HG03460 (cell line): ENCODE measurements at regions not wholly inside any gene's neighbourhood (a gene's known extent, or its start where the extent isn't known, plus 50 kb on each side); places are given as distances from the start of the nearest gene placed in this dataset.
"Not testable (repeated sequence)": the region's sequence is repeated elsewhere in the genome, so short reads cannot be mapped to it uniquely, and the experiment has no call there.

Experiments used
- ATAC-seq: cut with Tn5 transposase; IDR thresholded peaks from one replicate; pipeline ENCODE4 v1.9.1; 2021; ENCODE audit not compliant: unreplicated experiment

DNA sequence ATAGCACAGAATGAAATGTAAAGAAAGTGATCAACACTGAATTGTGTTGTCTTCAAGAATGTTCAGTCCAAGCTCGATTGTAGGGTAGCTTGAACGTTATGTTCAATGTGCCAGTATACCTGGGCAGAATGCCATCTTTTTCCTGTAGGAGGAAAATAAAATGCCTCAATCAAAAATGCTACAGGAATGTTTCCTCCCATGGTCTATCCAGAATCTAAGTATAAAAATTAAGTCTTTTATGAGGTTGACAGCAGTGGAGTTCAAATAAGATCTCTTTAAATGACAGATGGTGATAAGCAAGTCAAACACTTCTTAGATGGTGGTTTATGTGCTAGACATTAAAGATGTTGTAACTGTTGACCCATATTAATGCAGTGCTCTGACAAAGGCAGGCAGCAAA, 488.6 kb downstream of the CSNK1G3 start:
- ATAC-seq: no peak

DNA sequence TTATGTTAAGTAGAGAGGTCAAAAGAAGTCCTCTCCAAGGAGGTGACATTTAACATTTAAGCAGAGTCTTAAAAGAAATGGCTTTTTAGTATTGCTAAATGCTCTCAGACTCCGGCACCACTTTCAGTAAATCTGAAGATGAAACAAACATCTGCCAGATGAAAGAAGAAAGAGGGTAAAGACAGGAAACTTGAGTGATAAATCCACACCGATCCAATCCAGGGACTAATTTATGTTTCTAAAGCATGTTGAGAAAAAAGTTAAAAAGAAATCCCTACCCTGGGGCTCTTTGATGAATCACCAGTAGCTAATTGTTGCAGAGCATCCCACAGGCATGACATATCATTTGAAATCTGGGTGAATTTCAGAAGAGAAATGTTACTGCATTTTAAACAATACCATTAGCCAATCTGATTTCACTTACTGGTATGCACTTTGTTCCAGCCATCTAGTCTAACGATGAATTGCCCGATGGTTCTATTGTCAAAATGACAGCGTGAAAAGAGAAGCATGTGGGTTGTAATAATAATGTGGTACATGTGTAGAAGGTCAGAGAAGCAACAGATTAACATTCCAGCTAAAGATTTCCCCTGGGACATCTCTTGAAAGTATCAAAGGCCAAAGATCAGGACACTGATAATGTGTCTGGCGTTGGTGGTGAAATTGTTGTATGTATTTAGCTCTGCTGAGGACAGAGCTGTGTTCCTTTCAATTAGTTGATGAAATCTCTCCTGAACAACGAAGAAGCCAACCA, 485.7 kb downstream of the CSNK1G3 start:
- no peak for ATAC-seq

DNA sequence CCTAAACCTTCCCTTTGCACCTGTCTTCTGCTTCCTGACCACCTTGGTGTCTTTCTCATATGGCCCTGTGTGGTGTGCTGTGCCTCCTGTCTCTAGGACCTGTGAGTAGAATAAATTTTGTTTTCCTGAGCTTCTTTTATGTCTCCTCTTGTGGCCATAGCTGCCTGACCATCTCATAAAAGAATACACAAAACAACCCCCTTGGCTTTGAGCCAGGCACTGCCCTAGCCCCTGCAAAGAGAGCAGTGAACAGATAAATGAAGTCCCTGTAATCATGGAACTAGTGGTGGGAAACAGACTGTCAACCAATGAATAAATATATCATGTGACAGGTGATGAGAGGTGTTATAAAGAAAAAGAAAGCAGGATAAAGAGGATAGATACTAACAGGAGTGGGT, 485.1 kb downstream of the CSNK1G3 start:
- no peak for ATAC-seq

DNA sequence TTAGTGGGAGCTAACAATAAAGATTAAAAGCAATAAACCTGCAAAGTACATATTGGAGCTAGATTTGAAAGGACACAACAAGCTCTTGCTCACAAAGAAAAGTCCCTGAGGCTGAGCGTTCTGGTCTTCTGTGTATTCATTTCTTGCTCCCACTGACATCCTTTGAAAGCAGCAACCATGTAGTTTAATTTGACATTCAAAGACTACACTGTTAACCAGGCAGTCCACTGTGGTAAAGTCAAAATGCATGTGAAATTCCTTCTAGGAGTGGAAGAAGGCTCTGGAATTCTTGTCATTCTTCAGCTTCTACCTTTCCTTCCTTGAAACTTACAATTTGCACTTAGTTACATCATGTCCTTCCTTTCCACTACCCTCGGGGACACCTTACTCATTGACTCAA, 480.7 kb downstream of the CSNK1G3 start:
- ATAC-seq: no peak

DNA sequence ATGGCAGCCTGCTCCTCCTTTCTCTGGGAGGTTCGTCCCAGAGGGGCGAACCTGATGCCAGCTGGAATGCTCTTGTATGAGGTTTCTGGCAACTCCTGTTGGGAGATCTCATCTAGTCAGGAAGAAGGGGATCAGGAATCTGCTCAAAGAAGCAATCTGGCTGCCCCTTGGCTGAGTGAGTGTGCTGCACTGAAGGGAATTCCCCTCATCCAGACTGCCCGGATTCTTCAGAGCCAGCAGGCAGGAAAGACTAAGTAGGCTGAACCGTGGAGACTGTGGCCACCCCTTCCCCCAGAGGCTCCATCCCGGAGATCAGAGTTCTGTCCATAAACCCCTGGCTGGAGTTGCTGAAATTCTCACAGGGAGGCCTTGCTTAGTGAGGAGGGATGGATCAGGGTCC, 476.0 kb downstream of the CSNK1G3 start:
- ATAC-seq: no peak

DNA sequence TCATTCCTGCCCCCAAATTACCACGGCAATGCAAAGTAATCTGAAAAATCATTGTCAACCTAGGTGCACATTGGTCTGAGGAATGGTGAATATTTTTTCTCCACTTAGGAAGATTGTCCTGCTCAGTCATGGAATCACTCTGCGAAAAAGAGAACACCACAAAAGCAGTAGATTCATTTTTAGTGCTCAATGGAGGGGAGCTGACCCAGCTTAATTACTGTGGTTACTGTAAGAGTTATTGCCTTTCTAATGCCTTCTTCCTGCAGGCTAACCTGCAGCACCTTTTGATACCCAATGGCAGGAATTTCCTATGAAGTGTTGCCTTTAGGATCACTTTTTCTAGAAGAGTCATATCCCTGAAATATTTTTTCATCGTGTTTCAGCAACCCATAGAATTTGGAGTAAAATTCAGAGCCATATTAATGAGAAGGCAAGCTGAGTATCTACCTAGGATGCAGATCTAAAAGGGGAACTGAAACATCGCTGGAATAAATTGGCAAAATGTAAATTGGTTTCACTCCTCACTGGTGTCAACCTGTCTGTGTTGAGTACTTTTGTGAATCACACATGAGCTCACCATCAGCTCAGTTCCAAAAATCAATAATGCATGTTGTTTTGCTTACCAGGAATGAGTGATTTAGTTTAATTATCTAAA, 464.5 kb downstream of the CSNK1G3 start:
- peak; percentile 64 for ATAC-seq

DNA sequence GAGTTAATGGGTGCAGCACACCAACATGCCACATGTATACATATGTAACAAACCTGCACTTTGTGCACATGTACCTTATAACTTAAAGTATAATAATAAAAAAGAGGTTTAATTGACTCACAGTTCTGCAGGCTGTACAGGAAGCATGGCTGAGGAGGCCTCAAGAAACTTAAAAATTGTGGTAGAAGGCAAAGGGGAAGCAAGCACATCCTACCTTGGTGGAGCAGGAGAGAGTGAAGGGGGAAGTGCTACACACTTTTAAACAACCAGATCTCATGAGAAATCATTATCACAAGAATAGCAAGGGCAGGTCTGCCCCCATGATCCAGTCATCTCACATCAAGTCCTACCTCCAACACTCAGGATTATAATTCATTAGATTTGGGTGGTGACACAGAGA, 463.5 kb downstream of the CSNK1G3 start:
- not testable (repeated sequence) for ATAC-seq

DNA sequence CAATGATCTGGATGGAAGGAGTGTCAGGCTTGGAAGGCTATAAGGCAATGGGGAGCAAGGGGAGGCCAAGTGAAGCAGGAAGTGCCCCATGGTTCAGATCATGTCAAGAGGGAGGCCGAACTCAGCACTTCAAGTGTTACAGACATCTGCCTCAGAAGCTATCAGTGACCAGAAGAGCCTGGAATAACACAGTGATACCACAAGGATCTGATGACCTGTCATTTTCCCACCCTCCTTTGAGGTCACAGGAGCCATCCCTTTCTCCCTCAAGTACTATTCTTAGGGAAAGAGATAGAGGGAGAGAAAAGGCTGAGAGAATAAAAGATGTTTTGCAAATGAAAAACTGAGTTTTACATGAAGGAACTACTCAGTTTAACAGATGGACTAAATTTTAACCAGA, 454.8 kb downstream of the CSNK1G3 start:
- no peak for ATAC-seq

DNA sequence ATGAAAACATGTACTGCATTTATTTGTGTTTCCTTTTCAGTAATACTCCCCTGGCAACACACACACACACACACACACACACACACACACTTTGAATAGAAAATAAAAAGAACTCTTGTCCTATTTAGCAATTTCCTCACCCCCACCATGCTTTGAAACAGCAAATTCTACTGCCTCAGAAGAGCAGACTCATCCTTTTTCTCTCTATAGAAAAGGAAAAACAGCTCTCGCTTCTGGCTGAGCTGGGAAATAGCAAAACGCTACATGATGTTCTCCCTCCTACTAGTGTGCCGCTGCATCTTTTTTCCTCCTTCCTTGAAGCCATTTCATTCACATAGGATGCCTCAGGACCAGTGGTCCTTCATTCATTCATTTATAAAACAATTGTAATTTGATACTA, 453.6 kb downstream of the CSNK1G3 start:
- no peak for ATAC-seq

DNA sequence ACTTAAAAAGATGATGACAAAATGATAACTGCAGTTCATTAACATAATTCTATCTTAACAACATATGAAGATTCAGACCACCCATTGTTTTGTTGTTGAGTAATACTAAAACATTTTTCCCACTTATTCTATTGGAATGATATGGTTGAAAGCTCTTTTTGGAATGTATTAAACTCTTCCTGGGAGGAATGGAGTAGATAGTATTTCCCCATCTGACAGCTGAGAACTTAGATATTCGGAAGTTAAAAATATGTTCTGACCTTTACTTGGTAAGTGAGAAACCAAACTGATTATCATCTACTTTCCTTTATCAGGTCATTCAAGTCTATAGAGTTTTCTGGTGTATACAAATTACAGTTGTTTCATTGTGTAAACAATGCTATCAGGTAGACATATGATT, 452.9 kb downstream of the CSNK1G3 start:
- no peak for ATAC-seq

DNA sequence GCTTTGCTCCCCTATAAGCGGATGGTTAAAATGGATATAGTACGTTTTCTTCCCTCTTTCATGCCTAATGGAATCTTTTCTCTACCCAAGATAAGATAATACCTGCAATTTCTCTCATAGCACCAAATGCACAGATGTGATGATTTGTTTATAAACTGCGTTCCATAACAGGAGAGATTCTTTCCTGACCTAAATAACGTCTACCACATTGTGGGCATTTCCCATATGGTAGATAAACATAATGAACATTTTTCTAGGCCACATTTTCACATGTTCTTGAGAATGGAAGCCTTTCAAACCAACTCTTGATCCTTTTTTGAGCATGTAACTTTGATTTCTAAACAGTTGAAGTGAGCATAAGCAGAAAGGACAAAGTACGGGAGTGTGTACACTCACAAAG, 448.5 kb downstream of the CSNK1G3 start:
- ATAC-seq: no peak

DNA sequence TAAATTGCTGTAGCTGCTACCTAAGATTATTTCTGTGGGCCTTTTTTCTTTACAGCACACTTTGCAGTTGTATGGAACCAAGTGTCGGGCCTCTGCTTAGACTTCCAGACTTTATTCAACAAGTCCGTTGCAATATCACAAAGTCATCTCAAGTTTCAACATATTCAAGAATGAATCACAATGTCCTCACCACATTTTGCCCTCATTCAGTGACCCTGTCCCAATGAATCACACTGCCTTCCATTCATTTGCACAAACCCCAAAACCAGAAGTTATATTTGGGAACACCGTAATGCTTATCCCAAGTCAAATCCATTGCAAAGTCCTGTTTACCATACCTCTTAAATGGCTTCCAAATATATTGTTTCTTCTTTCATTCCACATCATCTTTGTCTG, 439.6 kb downstream of the CSNK1G3 start:
- ATAC-seq: no peak

DNA sequence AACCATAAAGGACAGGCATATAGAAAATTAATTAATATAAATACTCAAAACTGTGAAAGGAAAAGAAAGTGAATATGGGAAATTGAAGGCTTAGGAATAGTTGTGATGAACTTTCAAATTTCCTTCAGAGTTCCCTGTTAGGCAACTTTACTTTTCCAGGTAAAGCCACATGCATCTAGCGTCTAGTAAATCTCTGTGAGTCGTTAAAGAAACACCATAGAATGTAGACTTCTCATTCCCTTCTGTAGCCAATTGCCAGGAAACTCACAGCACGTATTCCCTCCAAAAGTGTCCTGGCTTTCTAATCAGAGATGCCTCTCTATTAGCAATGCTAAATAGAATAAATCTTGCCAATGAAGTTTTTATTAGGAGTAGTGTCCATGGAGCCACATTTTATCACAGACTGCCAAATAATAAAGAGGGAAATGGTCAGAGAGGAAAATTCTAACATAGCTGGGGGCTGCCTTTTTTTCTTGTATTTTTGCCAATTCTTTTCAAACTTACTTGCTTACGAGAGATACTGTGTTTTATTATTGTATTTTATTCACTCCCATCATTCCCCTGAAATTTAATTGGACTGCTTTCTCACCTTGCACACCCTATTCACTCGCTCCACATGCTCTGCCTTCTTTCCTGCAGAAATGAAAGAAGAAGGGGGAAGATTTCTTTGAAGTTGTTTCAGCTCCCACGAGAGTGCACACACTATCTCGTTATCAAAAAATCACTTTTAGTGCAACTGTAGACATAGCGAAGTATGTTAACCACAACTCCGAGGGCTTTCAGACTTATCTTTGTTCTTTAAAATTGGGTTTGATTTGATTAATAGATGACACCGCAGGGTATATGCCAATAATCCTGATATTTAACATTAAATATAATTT, 439.0 kb downstream of the CSNK1G3 start:
- ATAC-seq: no peak

DNA sequence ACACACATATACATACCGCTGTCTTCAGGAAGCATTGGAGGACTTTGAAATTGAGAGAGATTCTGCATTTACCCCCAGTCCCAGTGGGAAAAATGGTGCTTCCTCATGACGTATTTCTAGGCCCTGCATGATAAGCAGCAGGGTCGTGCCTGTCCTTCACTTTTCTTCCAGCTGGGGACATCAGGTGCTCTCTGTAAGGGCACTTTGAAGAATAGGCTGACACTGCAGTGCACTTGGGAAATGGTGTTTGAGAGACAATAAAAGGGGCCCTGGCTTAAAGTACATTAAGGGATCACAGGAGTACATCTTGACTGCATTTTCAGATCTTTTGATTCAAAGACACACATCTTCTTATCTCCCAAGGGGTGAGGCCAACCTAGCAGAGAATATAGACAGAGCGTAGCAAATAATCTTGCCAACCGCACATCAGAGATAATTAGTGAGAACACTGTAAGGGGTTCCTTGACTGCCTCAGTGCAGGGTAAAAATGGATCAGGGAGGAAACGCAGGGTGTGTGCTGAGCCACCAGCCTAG, 437.9 kb downstream of the CSNK1G3 start:
- ATAC-seq: no peak

DNA sequence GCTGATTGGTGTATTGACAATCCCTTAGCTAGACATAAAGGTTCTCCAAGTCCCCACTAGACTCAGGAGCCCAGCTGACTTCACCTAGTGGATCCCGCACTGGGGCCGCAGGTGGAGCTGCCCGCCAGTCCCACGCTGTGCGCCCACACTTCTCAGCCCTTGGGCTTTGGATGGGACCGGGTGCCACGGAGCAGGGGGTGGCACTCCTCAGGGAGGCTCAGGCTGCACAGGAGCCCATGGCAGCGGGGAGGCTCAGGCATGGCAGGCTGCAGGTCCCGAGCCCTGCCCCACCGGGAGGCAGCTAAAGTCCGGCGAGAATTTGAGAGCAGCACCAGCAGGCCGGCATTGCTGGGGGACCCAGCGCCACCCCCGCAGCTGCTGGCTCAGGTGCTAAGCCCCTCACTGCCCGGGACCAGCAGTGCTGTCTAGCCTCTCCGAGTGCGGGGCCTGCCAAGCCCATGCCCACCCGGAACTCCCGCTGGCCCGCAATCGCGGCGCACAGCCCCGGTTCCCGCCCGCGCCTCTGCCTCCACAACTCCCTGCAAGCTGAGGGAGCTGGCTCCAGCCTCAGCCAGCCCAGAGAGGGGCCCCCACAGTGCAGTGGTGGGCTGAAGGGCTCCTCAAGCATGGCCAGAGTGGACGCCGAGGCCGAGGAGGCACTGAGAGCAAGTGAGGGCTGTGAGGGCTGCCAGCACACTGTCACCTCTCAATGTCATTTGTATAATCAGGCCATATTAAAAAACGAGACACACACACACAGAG, 437.2 kb downstream of the CSNK1G3 start:
- no peak for ATAC-seq

DNA sequence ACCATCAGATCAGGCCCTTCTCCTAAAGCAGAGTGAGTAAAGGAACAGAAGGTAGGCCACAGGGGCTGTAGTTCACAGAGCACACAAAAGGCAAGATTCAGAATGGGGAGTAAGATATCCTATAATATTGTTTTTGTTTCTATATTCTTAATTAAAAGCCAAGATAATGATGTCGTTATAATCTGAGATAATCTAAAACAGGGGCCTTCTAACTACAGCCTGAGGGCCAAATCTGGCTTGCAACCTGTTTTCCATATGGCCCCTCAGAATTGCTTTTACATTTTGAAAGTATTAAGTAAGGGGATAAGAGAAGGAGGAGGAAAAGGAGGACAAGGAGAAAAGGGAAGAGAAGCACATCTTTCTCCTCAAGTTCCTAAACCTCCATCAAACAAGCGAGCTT, 435.8 kb downstream of the CSNK1G3 start:
- ATAC-seq: no peak

DNA sequence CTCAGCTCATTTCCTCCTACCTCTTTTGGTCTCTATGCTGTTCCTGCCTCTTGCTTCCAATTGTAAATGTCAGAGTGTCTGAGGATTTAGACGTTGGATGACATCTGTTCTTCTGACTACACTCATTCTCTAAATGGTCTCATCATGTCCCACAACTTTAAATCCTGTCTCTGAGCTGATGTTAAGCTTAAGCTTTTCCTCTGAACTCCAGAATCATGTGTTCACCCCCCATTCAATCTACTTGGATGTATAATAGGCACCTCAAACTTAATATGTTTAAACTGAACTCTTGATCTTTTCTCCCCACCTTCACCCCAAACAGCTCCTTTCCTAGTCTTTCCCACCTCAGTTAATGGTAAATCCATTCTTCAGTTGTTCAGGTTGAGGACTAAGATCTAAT, 433.6 kb downstream of the CSNK1G3 start:
- no peak for ATAC-seq

DNA sequence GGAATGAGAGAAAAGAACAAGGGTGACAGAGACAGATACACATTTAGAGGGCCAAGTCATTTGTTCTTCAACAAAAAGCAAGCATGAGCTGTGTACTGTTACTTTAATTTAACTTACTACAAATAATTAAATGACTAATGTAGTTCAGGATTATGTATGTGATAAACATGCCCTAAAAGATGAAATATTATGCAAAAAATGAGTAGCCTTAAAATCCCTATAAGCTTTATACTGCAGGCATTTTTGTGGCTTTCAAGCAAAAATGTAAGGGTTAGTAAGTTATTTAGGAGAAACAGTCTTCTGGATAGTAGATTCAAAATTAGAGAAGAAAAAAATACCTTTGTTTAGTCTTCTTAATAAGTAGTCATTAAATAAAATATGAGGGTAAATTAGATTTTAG, 431.2 kb downstream of the CSNK1G3 start:
- ATAC-seq: no peak

DNA sequence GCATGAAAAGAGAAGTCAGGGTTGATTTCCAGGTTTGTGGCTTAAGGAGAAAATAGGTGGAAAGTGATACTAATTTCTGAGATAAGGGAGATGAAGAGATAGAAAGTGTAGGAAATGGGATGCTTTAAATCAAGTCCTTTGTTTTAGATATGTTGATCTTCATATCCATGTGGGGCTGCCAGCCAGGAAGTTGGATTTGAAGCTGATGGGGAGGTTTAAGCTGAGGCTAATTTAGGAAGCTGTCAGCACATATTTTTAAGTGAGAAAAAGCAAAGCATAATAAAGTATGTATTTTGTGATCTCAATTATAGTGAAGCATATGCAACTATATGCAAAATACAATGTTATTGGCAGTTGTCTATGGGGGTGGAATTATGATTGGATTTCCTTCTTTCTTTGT, 428.4 kb downstream of the CSNK1G3 start:
- ATAC-seq: no peak

DNA sequence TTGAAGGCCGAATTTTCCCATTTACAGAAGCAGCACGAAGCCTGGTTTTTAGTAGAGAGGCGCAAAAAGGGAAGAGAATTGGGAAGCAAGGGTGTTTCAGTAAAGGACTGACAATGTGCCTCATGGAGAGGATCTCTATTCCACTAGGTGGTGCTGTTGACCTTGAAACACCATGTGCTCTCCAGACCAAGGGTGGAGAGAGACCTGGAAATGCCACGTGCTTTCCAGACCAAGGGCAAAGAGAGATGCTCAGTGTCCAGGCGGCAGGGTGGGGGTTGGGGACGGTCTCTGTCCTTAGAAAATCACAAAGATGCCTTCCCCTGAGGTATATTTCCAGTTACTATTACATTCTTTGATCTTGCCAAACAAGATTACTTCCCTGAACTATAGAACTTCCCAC, 425.3 kb downstream of the CSNK1G3 start:
- ATAC-seq: no peak

DNA sequence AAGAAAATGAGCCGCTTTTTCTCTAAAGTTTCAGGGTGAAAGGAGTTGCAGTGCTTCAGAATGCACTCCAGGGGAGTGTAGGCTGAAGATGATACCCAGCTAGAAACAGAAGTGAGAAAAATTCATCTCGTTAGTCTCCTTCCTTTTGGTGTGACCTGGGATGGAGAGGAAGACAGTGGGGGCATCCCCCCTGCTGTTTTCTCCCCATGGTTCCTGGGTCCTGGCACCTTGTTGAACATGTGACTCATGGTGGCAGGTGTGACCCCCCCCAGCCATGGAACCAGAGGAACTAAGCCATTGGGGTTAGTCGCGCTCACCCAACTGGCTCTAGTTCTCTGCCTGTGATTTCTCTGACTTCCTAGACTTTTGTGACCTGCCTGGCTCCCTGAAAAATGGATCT, 424.6 kb downstream of the CSNK1G3 start:
- ATAC-seq: no peak
